GM12872 (cell line): ENCODE measurements at regions not wholly inside any gene's neighbourhood (a gene's known extent, or its start where the extent isn't known, plus 50 kb on each side); places are given as distances from the start of the nearest gene placed in this dataset.

ENCODE experiments used
- TF ChIP-seq, protein P1 (sequence below): IDR thresholded peaks from 3 replicates; pipeline ENCODE4 v1.5.1; 2011; ENCODE audit warnings: low read depth, mild to moderate bottlenecking, low read length, moderate library complexity; ENCODE audit not compliant: insufficient read depth

DNA sequence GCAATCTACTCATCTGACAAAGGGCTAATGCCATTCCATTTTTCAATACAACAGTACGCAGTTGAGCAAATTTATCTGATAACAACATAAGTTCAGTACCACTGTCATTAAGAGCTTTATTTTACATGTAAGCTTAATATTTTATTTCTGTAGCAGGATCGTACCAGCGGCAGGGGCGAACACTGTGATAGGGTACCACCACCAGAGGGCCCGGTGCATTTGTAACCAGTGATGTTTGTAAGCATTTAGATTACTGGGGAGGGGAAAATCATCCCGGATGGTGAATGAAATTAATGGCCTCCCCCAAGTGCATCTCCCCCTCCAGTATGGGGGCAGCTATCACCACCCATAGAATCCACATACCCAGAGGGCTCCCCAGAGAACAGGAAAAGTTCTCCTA is 179.0 kb downstream of the ADGRA3 start:
- TF ChIP-seq, protein P1, sequence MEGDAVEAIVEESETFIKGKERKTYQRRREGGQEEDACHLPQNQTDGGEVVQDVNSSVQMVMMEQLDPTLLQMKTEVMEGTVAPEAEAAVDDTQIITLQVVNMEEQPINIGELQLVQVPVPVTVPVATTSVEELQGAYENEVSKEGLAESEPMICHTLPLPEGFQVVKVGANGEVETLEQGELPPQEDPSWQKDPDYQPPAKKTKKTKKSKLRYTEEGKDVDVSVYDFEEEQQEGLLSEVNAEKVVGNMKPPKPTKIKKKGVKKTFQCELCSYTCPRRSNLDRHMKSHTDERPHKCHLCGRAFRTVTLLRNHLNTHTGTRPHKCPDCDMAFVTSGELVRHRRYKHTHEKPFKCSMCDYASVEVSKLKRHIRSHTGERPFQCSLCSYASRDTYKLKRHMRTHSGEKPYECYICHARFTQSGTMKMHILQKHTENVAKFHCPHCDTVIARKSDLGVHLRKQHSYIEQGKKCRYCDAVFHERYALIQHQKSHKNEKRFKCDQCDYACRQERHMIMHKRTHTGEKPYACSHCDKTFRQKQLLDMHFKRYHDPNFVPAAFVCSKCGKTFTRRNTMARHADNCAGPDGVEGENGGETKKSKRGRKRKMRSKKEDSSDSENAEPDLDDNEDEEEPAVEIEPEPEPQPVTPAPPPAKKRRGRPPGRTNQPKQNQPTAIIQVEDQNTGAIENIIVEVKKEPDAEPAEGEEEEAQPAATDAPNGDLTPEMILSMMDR: no peak

- TF ChIP-seq, protein P1: no peak
Measured at GRCh38 chr4:22334155-22334554, 181.7 kb downstream of the ADGRA3 start.

GRCh38 chr4:22324422-22324821 is 191.4 kb downstream of the ADGRA3 start:
- TF ChIP-seq, protein P1: no peak

DNA sequence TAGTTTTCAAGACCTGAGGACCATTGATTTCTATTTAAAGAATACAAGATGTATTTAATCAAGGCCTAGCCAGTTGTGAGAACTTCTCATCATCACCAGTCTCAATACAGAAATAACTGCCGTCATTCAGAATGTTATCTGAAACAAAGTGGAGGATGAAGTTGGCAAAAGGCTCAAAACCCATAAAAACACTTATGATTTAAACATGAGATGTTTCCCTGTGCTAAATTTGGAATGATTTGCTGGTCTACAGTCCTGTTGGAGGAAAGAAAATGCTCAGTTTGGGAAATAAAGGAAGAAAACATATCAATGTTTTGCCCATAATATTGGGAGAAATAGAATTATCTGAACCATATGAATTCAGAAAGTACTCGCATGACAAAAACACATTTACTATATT is 192.2 kb downstream of the ADGRA3 start:
- TF ChIP-seq, protein P1: no peak

DNA sequence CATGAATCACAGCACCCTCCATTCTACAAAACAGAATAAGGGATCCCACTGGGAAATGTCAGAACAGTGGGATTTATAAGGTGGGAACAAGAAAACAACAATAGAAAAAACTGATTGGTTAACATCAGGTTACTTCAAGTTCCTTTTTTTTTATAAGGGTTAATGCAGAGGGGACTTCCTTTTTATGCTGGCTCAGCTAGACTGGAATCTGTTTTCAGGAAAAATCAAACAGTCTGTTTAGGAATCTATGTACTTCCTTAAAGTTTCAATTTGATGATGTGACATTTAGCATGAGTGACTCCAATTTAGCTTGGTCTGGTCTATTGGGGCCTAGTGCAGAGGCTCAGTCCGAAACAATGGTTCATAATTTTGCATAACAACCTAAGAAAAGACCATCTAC is 192.9 kb downstream of the ADGRA3 start:
- TF ChIP-seq, protein P1: no peak

GRCh38 chr4:22315628-22316027 is 200.2 kb downstream of the ADGRA3 start:
- TF ChIP-seq, protein P1: no peak

- TF ChIP-seq, protein P1: no peak
Measured at GRCh38 chr4:22313976-22314375, 201.9 kb downstream of the ADGRA3 start.

- TF ChIP-seq, protein P1: no peak
Measured at GRCh38 chr4:22312113-22312512, 203.8 kb downstream of the ADGRA3 start.
